Hepatocyte (in vitro differentiated cells): ENCODE measurements at regions not wholly inside any gene's neighbourhood (a gene's known extent, or its start where the extent isn't known, plus 50 kb on each side); places are given as distances from the start of the nearest gene placed in this dataset.

ENCODE experiments used
- DNase-seq: peaks from one replicate; pipeline ENCODE4 v3.0.0-alpha.2; 2016; ENCODE audit warnings: low spot score
- H2AFZ ChIP-seq: fragments of 200-600 bp; sonication (generic); 2 replicates; pipeline ENCODE4 v1.6.0; 2016; ENCODE audit warnings: antibody characterized with exemption, mild to moderate bottlenecking
- H3K27ac ChIP-seq: fragments of 200-600 bp; sonication (generic); 2 replicates; pipeline ENCODE4 v1.5.1; 2016; ENCODE audit warnings: mild to moderate bottlenecking
- H3K27me3 ChIP-seq: fragments of 200-600 bp; sonication (generic); 2 replicates; pipeline ENCODE4 v1.6.1; 2016
- H3K36me3 ChIP-seq: fragments of 200-600 bp; sonication (generic); replicated peaks from 2 replicates; pipeline ENCODE4 v1.5.1; 2016; ENCODE audit warnings: low read depth; ENCODE audit not compliant: insufficient read depth
- H3K4me1 ChIP-seq: fragments of 200-600 bp; sonication (generic); 2 replicates; pipeline ENCODE4 v1.5.1; 2016; ENCODE audit warnings: mild to moderate bottlenecking, moderate library complexity; ENCODE audit not compliant: insufficient read depth
- H3K4me2 ChIP-seq: fragments of 200-600 bp; sonication (generic); 2 replicates; pipeline ENCODE4 v1.6.0; 2016
- H3K4me3 ChIP-seq: fragments of 200-600 bp; sonication (generic); 2 replicates; pipeline ENCODE4 v1.5.1; 2016; ENCODE audit warnings: mild to moderate bottlenecking
- H3K79me2 ChIP-seq: fragments of 200-600 bp; sonication (generic); 2 replicates; pipeline ENCODE4 v1.6.0; 2017; ENCODE audit warnings: mild to moderate bottlenecking
- H3K9me2 ChIP-seq: fragments of 200-600 bp; sonication (generic); replicated peaks from 2 replicates; pipeline ENCODE4 v1.6.0; 2017; ENCODE audit warnings: mild to moderate bottlenecking; ENCODE audit not compliant: insufficient read depth
- H3K9me3 ChIP-seq: fragments of 200-600 bp; sonication (generic); 2 replicates; pipeline ENCODE4 v1.5.1; 2016; ENCODE audit warnings: low read depth, mild to moderate bottlenecking
- H4K20me1 ChIP-seq: fragments of 200-600 bp; sonication (generic); 2 replicates; pipeline ENCODE4 v1.6.0; 2016; ENCODE audit warnings: mild to moderate bottlenecking; ENCODE audit not compliant: insufficient read depth, poor library complexity, severe bottlenecking
- EZH2 ChIP-seq: fragments of 200-600 bp; sonication (generic); IDR thresholded peaks from 2 replicates; pipeline ENCODE4 v1.6.1; 2016; ENCODE audit warnings: antibody characterized with exemption, mild to moderate bottlenecking, borderline replicate concordance
- EZH2phosphoT487 ChIP-seq: fragments of 200-600 bp; sonication (generic); IDR thresholded peaks from one replicate; pipeline ENCODE4 v1.6.1; 2018; ENCODE audit warnings: antibody characterized with exemption, mild to moderate bottlenecking, low read depth, moderate library complexity; ENCODE audit not compliant: unreplicated experiment, severe bottlenecking
- whole genome bisulfite sequencing: methylation state at CpG from one replicate; pipeline ENCODE4 v1.1.6; 2016; ENCODE audit warnings: low lambda C conversion rate; ENCODE audit errors: missing lambda C conversion rate; 5-methylcytosine and 5-hydroxymethylcytosine counted together
- TF ChIP-seq, protein P1 (sequence below): fragments of 200-600 bp; sonication (generic); IDR thresholded peaks from 2 replicates; pipeline ENCODE4 v1.5.1; 2016; ENCODE audit warnings: antibody characterized with exemption, mild to moderate bottlenecking; ENCODE audit not compliant: poor library complexity

DNA sequence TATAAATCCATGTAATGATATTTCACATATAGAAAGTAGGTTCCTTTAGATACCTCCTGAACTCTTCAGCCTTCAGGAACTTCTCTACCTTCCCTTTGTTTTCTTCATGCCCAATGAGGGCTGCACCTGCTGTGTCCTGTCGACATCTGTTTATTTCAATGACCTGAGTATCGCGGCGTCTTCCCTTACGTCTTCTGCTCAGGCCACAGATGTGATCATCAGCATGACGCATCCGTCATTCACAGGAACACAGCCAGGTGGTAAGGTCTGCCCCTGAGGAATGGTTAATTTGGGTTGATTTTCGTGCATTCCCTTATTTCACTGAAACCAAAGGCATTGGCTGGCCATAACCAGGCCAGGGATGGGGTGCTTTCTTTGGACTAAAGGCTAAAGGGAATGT is 217.1 kb downstream of the MED10 start:
- Histone ChIP-seq H3K79me2 (no peaks in the 10 kb centered on the region), H3K36me3 (no peaks in the 10 kb centered on the region), H4K20me1 (no peaks in the 10 kb centered on the region), H3K27ac (no peak overlapping the region), H3K9me3 (no peaks in the 10 kb centered on the region), H3K4me1 (peaks cover 18% of the 10 kb centered on the region), H2AFZ (no peak overlapping the region), H3K27me3 (no peaks in the 10 kb centered on the region), H3K4me2 (no peak overlapping the region), H3K9me2 (no peaks in the 10 kb centered on the region), H3K4me3 (no peak overlapping the region)
- TF ChIP-seq EZH2phosphoT487 (no peak), EZH2 (no peak)
- TF ChIP-seq, protein P1, sequence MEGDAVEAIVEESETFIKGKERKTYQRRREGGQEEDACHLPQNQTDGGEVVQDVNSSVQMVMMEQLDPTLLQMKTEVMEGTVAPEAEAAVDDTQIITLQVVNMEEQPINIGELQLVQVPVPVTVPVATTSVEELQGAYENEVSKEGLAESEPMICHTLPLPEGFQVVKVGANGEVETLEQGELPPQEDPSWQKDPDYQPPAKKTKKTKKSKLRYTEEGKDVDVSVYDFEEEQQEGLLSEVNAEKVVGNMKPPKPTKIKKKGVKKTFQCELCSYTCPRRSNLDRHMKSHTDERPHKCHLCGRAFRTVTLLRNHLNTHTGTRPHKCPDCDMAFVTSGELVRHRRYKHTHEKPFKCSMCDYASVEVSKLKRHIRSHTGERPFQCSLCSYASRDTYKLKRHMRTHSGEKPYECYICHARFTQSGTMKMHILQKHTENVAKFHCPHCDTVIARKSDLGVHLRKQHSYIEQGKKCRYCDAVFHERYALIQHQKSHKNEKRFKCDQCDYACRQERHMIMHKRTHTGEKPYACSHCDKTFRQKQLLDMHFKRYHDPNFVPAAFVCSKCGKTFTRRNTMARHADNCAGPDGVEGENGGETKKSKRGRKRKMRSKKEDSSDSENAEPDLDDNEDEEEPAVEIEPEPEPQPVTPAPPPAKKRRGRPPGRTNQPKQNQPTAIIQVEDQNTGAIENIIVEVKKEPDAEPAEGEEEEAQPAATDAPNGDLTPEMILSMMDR = no peak
- WGBS = 82% methylated on average over 8 of the region's 8 CpGs
- no peak for DNase-seq

DNA sequence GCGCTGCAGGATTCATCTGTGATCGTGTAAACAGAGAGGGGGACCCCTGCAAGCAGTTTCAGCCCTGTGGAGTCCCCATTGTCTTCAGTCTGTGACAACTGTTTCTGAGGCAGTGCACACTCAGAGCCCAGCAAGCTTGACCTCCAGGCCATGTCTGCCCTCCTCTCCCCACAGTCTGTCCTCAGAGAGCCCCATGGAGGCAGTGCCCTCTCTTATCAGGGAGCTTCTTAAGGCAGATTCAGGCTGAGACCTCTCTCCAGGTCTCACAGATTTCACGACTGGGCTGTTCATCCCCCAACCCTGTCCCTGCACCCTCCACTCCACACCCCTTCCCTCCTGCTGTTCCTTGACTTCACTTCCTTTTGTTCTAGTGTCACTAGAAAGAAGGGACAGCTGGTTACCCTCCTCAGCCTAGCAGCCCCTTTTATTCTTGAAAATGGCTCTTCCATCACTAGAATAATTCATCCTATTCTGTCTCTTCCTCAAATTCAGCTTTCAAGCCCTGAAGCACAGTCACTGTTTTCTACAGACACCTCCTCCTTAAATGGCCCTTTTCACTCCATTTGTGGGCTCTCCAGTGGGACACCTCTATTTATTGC is 218.4 kb downstream of the MED10 start:
- no peak overlapping the region for H3K4me3 ChIP-seq
- no peak overlapping the region for H3K4me2 ChIP-seq
- H3K4me1 ChIP-seq = peaks cover 18% of the 10 kb centered on the region
- no peaks in the 10 kb centered on the region for H3K36me3 ChIP-seq
- no peak overlapping the region for H2AFZ ChIP-seq
- no peaks in the 10 kb centered on the region for H3K9me3 ChIP-seq
- no peaks in the 10 kb centered on the region for H3K27me3 ChIP-seq
- TF ChIP-seq, protein P1 = no peak
- TF ChIP-seq EZH2phosphoT487 (no peak), EZH2 (no peak)
- no peaks in the 10 kb centered on the region for H4K20me1 ChIP-seq
- H3K27ac ChIP-seq = no peak overlapping the region
- 53% methylated on average over 3 of the region's 3 CpGs for WGBS
- no peaks in the 10 kb centered on the region for H3K79me2 ChIP-seq
- no peak for DNase-seq
- H3K9me2 ChIP-seq = no peaks in the 10 kb centered on the region

DNA sequence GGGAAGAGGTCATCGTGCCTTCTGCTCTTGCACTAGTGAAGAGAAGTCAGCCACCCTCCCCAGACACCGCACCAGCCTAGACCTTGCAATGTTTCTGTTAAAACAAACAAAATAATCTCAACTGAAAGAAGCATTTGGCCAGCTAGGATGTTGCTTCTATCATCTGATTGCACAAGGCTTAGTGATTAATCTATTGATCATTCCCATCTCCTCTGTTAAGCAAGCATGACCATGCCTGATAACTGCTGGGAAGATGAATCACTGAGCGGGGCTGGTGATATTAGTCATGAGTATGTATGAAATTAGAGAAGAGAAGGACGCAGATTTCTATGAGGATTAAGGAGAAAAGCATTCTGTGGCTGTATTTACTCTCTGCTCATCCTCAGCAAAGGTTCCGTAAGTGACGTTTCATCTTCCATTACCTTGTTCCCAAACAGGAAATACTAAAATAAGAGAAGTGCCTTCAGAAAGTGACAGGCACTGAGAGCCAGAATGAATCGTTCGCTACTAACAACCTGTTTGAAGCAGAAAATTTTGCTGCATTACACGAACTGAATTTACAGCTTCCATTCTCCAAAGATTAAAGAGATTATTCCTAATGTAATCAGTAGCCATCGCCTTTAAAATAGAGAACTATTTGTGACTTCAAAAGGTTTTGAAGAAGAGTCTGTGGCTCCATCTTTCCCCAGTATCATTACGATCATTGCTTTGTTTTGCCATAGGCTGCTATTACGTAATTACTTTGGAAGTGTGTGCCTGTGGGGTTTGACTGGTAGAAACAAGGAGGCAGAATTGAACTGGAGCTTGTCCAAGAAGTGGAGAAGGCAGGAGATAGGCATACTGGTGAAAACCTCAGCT is 219.1 kb downstream of the MED10 start:
- Histone ChIP-seq H3K4me3 (no peak overlapping the region), H3K27me3 (no peaks in the 10 kb centered on the region), H3K79me2 (no peaks in the 10 kb centered on the region), H3K27ac (peak overlapping the region; percentile 15), H2AFZ (no peak overlapping the region), H4K20me1 (no peaks in the 10 kb centered on the region), H3K9me2 (no peaks in the 10 kb centered on the region), H3K4me1 (peaks cover 18% of the 10 kb centered on the region), H3K4me2 (peak overlapping the region; percentile 16), H3K9me3 (no peaks in the 10 kb centered on the region), H3K36me3 (no peaks in the 10 kb centered on the region)
- peak; percentile 23 for DNase-seq
- 44% methylated on average over 12 of the region's 12 CpGs for WGBS
- no peak for TF ChIP-seq EZH2phosphoT487
- no peak for TF ChIP-seq EZH2
- TF ChIP-seq, protein P1 = no peak
